GM18517 (cell line): ENCODE measurements at regions not wholly inside any gene's neighbourhood (a gene's known extent, or its start where the extent isn't known, plus 50 kb on each side); places are given as distances from the start of the nearest gene placed in this dataset.
"Not testable (repeated sequence)": the region's sequence is repeated elsewhere in the genome, so short reads cannot be mapped to it uniquely, and the experiment has no call there.

Source experiments
- ATAC-seq: cut with Tn5 transposase; IDR thresholded peaks from one replicate; pipeline ENCODE4 v1.9.1; 2021; ENCODE audit warnings: mild to moderate bottlenecking, moderate library complexity; ENCODE audit not compliant: unreplicated experiment

DNA sequence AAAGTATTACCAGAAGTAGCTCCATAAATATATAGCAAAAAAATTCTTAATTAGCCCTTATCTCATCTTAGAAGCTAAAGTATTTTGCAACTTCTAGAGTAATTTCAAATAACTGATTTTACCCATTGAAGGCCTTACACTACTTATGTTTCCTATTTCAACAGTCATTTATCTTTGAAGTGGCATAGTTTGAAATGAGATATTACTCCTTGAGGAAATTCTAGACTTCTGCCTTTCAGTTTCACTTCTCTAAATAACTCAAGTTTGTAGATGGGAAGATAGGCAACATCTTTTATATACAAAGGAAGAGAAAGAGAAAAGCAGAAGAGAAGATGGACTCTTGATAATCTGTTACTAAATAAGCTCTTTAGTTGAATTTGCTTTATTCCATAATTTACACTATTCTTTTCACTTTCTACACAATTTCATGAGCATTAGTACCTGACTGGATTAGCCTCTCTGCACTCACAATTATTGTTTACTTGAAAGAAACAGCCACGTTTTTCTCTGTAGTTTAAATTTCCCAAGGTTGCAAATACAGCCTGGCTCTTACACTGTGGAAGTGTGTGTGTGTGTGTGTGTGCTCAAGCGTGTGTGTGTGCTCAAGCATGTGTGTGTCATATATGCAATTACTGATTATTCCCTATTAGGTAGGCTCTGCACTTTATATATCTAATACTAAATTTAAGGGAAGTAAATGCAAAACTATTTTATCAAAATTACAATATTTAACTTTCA lies 60.6 kb upstream of the EMB start:
- peak; percentile 97 for ATAC-seq

DNA sequence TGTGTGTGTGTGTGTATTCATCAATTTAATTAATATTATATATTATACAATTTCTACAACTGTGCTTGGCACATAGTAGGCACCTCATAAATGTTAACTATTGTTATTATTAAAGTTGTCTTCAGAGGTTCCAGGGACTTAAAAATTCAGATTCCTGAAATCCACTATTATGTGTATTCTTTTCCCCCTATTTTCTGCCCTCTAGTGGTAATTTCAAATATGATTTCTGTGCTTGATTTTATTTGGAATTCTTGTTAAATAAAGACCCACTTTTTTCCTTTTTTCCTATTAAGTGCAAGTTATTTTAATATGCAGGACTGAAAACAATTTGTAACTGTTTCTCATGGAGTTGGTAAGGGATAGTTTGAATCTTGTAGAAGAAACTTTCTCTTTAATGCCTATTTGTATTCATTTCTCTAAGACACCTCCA lies 72.0 kb upstream of the EMB start:
- ATAC-seq = not testable (repeated sequence)

DNA sequence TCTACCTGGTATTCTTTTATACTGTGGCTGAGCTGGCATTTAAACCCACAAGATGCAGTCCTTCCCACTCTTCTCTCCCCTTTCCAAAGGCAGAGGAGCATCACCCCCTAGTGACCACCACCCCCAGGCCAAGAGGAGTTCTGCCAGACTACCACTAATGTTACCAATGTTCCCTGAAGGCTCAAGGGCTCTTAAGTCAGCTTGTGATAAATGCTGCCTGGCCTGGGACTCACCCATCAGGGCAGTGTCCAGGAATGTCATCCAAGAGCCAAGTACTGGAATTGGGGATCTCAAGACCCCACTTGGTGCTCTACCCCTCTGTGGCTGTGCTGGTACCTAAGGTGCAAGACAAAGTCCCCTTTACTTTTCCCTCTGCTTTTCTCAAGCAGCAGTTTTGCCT lies 80.0 kb upstream of the EMB start:
- ATAC-seq = not testable (repeated sequence)

DNA sequence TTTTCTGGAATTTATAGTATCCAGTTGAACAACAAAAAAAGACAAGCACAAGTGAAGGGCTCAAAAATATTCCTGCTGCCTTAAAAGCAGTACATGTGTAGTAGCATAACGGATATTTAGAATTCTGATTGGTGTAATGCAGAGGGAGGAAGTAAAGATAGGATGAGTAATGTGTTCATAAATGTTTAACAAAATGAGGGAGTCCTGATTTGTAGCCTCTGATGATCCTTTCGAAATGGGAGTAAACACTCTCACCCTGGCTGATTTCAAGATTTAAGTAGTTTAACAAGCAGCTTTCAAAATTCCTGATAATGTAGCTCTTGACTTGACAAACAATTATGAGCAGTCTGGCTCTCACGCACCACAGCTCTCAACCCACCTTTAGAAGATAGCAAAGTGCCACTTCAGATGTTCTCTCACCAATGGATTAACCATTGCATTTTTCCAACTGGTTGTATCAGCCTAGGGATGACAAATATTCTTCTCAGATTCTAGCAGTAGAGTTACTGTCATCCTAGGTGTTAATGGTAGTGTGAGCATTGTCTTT lies 86.5 kb upstream of the EMB start:
- ATAC-seq = not testable (repeated sequence)

DNA sequence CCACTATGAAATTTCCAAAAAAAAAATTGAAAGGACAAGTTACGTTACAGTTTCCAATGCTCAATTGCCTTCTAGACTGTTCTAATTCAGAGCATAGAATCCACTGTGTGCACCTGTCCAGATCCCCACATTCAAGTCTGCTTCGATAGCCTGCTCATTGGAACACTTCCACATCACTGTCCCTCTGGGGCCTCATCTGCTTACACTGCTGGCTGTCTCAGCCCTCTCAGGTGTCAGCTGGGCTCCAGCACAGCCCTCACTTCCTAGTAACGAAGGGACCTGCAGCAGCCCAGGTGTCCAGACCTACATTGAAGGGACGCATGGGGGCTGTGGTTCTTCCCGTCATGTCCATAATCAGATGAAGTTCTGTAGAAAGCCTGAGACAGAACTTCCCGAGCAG lies 94.3 kb upstream of the EMB start:
- ATAC-seq = no peak

DNA sequence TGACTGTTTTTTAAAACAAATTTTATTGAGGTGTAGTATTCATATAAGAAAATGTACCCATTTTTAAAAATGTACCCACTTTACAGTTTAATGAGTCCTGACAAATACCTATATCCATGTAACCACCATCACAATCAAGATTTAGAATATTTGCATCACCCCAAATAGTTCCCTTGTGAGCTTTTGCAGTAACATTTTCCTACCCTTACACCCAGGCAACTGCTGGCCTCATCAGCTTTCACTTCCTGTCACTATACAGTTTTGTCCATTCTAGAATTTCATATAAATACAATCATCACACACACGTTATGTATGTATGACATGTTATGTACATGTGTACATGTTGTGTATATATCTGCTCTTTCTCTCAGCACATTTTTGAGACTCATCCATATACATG lies 96.4 kb upstream of the EMB start:
- ATAC-seq = peak; percentile 64

DNA sequence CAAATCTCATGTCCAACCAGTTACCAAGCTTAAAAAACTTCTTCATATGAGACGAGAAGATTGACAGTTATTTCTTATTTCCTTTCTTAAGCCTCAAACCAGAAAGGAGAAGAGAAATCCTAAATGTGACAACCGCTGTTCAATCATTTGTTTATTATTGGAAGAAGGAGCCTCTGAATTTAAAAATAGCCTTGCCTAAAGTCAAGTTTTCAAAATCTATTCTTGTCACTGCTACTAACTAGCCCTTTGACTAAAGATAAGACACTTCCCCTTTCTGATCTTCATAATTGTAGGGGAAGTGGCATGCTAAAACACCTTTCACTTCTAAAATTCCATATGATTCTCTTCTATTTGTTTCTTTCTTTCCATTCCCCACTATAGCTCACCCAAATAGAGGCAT lies 106.2 kb upstream of the EMB start:
- ATAC-seq = peak; percentile 78

DNA sequence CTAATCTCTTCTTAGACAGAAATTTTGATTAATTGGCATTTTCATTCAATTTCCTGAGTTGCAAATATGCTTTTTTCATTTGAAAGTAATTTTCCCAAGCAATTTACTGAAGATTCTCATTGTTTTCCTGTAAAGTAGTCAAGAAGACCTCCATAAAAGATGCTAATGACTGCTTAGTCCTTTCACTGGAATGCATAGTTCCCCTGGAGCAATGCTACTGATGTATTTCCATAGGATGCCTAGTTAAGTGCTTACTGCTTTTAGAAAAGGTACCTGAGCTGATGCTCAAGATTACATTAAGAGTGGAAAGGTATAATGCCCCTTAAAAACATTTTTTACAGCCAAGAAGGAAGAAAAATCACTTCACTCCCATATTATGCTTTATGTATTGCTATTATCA lies 109.2 kb upstream of the EMB start:
- ATAC-seq = no peak

DNA sequence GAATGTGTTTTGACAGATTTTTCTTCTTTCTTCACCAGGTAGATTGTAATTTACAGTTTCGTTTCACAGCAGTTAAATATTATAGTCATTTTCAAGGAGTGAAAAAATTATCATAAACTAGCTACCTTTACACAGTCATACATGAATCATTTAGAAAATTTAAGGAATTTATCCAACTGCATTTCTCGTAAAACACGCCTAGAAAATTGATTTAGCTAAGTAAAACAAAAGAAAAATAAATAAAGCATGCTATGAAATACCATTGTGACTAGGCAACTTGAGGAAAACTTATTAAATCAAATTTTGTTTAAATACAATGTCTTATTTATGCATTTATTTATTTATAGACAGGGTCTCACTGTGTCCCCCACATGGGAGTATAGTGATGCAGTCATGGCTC lies 109.9 kb upstream of the EMB start:
- ATAC-seq = no peak

DNA sequence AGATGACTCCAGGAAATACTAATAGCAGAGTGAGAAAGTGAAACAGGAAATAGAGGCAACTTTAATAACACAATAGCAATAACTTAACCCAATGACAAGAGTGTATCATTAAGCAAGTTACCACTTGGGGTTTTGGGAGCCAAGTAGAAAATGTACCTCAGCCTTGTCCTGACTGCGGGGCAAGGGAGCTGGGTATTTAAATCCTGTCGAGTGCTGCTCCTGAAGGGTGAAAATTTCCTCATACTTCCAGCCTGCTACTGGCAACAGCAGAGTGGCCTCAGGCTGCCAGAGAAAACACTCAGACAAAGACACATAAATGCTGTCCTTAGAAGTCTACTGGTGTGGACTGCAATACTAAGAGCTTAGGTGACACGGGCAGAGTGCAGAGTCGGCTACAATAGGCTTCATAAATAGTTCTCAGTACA lies 112.5 kb upstream of the EMB start:
- no peak for ATAC-seq

DNA sequence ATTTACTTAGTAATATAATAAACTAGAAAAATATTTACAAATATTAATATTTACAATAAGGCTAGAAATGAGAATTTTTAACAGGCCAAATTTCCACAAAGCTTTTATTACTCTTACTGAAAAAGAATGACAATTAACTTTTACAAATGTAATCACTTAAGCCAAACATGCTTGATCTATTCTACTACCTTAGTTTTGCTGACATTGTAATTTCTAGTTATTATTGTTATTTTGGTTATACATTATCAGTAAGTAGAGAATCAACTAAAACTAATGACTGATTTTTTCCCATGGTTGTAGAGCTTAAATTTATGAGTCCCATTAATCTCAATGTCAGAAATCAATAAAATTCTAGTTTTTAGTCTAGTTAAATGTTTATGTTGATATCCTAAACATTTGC lies 107.8 kb upstream of the PARP8 start:
- ATAC-seq = not testable (repeated sequence)

DNA sequence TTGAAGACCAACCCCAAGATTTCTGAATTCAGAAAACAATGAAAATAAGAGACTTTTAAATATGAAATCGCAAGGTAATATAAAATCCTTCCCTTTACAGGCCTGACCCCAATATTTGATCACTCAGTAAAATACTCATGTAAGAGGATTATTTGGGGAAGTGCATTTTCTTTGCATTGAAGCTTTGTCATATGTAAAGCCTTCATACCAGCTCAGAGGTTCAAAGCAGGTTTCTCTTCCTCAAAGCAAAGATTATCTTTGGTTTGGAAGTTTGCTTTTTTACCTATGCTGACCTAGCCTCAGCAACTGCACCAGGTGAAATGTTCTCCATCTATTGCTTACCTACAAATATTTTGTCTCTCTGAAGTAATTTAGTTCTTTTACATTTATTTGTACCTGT lies 106.5 kb upstream of the PARP8 start:
- no peak for ATAC-seq

DNA sequence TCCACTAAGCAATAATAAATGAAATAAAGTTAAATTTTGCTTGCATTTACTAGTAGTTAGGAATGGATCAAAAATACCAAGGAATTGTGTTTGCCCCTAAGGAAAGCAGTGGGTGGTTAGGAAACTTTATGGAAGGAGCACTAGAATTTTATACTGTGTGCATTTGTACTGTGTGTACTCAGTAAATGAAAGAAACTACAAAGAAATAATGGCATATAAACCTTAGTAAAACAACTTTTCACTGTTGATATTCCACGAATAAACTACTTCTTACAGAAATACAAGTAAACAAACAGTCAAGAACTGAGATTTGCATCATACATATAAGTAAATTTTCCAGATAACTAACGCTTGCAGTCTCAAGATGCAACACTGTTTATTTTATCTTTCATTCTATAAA lies 103.7 kb upstream of the PARP8 start:
- no peak for ATAC-seq

DNA sequence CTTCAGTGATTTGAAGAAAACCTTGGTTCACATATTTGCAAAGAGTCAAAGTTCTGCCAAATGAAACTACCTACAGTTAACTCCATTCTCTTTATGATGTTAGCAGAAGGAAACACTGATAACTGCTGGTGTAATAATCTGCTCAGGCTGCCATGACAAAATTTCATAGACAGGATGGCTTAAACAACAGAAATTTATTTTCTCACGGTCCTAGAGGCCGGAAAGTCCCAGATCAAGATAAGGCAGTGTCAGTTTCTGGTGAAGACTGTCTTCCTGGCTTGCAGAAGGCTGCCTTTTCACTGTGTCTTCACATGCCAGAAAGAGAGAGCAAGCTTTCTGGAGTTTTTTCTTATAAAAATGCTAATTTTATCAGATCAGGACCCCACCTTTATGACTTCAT lies 102.4 kb upstream of the PARP8 start:
- no peak for ATAC-seq

DNA sequence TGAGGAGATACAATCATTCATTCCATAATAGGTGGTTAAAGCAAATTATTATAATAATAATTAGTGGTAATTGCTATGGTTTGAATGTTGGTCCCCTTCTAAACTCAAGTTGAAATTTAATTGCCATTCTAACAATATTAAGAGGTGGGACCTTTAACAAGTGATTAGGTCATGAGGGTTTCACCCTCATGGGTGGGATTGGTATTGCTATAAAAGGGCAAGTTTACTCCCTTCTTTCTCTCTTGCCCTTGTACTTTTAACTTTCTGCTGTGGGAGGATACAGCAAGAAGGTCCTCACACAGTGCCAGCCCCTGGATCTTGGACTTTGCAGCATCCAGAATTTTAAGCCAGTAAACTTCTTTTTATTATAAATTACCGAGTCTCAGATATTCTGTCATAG lies 101.9 kb upstream of the PARP8 start:
- no peak for ATAC-seq

DNA sequence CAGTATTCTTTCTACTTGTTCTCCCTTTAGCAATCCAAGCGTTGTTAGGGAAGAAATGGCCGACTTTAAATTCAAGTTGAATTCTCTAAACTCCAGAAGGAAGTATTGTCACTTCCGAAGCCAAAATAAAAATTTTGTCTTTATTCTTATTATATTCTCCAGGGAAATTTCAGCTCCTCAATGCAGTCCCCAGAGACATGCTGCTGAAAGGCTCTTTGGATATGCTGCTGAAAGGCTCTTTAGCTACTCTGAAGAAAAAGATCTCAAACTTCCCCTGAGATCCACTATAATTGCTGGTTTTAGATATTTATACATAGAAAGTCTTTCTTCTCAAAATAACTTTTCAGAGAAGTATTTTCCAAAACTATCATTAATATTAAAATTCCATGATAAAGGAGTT lies 92.3 kb upstream of the PARP8 start:
- ATAC-seq = no peak

DNA sequence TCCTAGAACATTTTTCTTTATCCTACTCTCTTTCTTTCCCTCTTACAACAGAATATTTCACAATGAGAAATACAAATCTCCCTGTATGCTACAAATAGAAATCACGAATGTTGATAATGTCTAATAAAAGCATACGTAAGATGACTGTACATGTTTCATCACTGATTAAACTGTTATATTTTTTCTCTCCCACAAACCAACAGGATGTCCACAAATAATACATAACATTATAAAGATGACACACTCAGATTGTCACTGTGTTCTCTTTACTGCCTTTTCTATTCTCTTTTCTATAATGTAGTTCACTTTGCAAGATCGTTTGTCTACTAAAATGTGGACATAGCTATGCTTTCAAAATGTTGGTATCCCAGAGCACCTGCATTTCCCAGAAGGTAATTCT lies 90.7 kb upstream of the PARP8 start:
- ATAC-seq = no peak

DNA sequence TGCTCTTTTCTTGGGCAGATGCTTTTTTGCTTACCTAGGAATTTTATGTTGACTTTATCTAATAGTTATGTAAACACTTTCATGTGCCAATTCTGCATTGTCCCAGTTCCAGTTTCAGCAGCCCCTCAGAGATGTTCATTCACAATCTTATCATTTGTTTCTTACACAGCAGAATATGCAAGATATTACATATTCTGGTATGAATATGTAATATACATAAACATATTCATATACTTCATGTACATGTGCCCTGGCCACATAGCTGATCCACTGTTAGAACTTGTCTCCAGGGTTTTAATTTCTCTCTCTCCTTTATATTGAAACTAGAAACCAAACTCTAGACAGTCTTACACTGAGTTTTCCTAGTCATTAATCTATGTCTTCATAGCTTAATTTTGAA lies 90.2 kb upstream of the PARP8 start:
- no peak for ATAC-seq

DNA sequence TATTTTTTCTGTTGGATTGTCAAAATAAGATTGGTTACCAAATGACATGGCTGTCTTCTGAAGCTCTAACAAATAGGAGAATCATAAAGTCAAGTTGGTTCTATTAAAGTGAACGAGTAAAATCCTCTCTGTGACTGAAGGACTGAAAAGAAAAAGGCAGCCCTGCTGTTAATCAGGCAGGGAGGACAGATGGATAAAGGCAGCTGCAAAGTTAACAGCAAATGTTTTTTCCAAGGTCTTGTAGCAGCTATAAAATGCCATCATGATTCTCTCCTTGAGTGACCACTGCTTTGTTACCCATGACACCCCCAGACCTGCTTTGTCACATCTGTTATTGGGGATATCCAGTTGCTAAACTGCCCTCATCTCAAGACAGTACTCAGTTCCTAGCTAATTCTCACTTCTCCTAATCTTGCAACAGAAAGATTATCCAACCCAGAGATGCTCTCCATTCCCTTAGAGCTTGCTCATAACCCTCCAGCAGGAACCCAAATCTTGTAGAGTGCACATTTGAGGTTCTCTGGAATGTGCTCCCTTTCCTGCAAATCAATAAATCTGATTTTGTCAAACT lies 89.7 kb upstream of the PARP8 start:
- no peak for ATAC-seq

DNA sequence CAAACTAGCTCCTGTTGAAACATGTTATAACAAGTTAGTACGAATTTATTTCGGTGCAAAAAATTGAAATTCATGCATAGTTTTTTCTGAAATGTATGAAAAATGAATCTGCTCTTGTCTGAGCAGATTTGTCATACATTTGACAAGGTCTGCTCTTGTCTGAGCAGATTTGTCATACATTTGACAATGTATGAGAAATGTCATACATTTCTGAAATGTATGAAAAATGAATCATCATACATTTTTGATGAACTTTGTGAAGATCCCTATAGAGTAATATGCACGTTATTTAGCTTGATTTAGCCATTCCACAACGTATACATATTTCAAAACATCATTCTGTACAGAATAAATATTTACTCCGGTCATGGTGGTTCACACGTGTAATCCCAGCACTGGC lies 85.9 kb upstream of the PARP8 start:
- no peak for ATAC-seq

DNA sequence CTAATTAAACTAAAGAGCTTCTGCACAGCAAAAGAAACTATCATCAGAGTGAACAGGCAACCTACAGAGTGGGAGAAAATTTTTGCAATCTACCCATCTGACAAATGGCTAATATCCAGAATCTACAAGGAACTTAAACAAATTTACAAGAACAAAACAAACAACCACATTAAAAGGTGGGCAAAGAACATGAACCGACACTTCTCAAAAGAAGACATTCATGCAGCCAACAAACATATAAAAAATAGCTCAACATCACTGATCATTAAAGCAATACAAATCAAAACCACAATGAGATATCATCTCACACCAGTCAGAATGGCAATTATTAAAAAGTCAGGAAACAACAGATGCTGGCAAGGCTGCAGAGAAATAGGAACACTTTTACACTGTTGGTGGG lies 84.6 kb upstream of the PARP8 start:
- not testable (repeated sequence) for ATAC-seq

DNA sequence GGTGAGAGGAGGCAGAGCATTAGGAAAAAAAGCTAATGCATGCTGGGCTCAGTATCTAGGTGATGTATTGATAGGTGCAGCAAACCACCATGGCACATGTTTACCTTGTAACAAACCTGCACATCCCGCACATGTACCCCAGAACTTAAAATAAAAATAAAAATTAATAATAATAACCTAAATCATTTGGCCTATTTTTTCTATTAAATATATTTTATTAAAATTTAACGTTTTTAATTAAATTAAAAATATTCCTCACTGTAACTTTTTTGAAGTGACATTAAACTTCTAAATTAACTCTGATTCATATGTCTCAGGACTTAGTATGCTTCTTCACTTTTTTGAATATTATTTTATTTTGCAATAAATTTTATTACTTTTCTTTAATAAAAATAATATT lies 83.7 kb upstream of the PARP8 start:
- ATAC-seq = no peak

DNA sequence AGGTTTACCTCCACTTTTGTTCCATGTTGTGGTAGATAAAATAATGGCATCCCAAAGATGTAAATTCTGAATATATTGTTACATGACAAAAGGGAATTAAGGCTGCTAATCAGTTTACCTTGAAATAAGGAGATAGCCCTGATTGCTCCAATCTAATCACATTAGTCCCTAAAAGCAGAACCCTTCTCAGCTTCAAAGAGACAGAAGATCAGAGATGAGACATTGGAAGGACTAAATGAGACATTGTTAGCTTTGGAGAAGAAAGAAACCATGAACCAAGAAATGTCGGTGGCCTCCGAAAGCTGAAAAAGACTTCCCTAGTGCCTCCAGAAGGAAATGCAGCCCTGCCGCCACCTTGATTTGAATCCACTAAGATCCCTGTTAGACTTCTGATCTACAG lies 82.8 kb upstream of the PARP8 start:
- ATAC-seq = no peak
